SIG-M5 (cell line): ENCODE measurements at regions not wholly inside any gene's neighbourhood (a gene's known extent, or its start where the extent isn't known, plus 50 kb on each side); places are given as distances from the start of the nearest gene placed in this dataset.
"Not testable (repeated sequence)": the region's sequence is repeated elsewhere in the genome, so short reads cannot be mapped to it uniquely, and the experiment has no call there.

Source experiments
- DNase-seq: peaks from one replicate; lab custom pipeline; 2025; lab: John Stamatoyannopoulos, UW

DNA sequence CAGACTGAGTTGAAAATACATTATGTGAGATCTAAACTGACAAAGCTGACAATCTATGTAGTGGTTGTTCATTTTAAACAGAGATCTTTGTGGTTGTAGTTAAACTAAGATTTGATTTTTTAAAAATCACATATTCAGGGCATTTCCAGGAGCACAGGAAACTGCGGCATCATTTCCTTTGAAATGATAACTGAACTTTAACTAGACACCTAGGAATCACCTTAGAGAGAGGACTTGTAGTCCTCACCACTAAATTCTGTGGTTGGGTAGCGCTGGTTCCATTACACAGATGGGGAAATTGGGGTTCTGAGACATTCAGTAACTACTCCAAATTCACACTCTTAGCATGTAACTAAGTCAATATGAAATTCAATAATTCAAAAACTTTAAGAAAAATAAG lies 96.0 kb upstream of the TRIB2 start:
- no peak for DNase-seq

DNA sequence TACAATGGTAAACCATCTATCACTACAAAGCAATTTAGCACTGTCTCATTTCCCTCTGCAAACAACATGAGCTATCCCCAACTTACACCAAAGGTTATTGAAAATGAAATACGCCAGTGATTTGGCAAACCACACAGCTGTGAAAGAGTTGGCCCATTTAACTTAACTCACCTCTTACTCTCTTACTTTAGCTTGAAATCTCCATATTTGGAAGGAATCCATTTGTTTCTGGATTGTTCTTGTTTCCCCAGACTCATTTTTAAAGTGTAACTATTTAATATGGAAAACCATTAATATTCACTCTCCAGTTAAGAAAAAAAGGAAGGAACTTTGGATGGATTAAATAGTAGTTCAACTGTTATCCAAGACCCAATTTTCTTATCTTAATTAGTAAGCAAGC lies 93.7 kb upstream of the TRIB2 start:
- DNase-seq, result no peak

DNA sequence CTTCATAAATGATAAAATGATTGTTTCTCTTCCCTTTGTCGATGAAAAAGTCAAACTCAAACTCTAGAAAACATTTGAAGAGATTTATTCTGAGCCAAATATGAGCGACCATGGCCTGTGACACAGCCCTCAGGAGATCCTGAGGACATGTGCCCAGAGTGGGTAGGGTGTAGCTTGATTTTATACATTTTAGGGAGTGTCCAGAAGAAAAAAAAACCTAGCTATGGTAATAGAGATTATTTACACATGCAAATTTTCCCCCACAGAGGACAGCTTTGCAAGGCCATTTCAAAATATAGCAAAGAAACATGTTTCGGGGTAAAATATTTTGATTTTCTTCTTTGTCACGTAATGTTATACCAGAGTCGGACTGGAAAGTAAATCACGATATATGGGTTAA lies 92.4 kb upstream of the TRIB2 start:
- no peak for DNase-seq

DNA sequence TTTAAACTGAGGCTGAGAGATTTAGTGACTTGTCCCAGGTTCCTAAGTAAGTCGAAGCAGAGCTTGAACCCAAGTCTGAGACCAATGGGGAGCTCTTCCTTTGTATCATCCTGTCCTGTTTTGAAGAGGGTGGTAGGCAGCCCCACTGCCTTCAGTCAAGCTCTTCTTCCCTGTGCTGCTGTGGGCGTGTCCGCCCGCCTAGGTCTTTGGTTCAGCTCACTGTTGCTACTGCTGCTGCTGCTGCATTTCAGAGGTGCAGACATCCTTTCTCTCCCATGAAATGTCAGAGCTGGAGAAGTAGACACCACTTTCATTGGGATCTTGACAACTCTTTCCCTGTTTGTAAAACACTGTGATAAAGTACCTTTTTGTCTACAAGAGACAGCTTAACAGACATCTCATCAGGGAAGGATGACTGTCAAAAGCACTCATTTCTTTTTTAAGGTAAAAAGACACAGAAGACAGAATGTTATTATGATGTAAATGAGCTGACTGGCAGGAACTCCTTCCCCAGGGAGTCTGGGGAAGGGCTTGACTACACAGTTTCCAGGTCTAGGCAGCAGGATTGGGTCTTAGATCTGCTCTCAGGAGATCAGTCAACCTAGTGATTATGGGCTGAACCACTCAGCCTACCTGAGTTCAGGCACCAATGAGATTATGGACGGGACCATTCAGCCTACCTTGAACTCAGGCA lies 91.7 kb upstream of the TRIB2 start:
- DNase-seq, result no peak

DNA sequence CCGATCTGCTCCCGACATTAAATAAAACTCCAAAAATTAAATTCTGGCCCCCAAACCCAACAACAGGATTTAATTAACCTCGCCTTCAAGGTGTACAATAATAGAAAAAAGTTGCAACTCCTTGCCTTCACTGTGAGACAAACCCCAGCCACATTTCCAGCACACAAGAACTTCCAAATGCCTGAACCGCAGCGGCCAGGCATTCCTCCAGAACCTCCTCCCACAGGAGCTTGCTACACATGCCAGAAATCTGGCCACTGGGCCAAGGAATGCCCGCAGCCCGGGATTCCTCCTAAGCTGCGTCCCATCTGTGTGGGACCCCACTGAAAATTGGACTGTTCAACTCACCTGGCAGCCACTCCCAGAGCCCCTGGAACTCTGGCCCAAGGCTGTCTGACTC lies 88.2 kb upstream of the TRIB2 start:
- DNase-seq, result not testable (repeated sequence)

DNA sequence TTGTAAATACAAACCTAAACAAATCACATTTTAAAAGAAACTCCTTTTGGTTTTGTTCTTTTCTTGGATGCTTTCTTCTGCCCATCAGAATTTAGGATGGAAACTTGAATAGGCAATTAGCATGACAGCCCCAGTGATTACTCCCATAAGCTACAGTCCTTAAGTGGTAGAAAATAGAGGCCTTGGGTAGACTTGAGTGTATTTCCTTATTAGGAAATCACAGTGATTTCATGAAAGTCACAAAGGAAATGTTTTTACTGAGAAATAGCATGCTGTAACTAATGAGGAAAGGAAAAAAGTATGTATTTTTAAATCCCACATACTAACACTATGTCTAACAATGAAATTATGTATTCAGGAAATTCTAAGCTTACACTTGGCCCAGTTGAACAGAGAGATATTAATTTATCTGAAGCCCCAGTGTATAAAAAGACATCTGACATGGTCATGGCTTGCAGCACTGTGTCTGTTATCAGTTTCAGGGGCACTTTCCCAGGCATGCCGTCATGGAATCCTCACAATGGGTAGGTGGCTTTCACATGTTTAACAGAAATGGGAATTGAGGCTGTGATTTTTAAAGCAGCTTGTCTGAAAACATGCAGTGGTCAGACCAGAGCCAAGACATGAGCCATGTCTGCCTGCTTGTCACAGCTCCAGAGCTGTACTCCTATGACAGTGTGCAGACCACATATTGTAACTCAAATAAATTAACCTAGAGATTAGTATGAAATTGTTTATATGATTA lies 79.7 kb upstream of the TRIB2 start:
- no peak for DNase-seq

DNA sequence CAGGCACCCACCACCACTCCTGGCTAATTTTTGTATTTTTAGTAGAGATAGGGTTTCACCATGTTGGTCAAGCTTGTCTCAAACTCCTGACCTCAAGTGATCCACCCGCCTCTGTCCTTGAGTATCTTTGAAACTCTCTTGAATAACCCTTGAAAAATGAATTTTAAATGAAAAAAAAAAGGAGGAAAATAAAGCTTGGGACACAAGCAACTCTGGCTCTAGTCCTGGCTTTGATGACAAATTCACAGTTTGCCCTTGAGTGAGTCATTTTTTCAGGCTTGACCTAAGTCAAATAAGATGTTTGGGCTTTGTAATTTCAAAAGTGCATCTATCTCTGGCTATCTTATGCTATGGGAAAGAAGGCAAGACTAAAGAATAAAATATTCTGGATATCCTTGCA lies 79.0 kb upstream of the TRIB2 start:
- no peak for DNase-seq

DNA sequence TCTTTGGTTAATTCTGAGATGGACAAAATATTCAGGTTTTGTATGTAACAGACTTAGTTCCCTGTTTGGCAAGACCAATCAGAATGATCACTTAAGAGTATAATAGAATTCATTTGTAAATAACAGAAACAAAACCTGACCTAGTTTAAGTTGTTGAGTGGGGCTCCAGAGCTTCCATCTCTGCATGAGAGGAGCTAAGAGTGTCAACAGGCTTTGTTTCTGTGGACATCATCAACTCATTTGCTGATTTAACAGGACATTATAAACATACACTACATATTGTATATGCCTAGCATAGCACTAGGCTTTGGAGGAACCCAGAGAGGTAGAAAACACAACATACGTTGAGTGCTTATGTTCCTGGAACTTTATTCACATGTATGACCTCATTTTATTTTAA lies 75.3 kb upstream of the TRIB2 start:
- DNase-seq, result no peak

DNA sequence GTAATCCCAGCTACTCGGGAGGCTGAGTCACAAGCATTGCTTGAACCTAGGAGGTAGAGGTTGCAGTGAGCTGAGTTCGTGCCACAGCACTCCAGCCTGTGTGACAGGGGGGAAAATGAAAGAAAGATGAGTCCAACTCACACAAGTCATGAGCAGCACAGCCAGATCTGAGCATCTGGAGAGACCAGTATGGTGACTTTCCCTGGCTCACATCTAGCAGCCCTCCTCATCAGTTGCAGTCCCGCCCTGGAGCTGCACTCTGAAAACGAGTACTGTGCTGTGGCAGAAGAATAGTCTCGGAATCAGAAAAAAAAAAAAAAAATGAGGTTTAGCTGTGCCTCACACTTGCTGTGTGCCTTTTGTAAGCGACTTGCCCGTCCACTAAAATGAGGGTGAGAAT lies 74.4 kb upstream of the TRIB2 start:
- no peak for DNase-seq

DNA sequence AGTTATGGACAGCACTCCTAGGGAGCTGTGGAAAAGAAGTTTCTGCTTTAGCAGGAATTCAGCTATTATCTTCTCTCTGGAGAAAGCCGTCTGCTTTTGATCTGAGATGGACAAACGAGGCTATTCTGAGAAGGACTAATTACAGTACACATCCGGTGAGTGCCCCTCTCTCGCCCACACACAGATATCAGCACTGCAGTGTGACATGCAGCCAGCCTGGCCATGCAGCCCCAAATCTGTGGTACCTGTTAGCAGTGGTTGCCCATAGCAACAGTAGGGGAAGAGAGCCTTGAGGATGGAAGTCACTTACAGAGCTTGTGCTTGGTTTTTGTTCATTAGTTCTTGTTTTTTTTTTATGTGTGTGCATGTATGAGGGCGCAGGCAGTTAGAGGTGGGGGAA lies 73.9 kb upstream of the TRIB2 start:
- DNase-seq, result no peak

DNA sequence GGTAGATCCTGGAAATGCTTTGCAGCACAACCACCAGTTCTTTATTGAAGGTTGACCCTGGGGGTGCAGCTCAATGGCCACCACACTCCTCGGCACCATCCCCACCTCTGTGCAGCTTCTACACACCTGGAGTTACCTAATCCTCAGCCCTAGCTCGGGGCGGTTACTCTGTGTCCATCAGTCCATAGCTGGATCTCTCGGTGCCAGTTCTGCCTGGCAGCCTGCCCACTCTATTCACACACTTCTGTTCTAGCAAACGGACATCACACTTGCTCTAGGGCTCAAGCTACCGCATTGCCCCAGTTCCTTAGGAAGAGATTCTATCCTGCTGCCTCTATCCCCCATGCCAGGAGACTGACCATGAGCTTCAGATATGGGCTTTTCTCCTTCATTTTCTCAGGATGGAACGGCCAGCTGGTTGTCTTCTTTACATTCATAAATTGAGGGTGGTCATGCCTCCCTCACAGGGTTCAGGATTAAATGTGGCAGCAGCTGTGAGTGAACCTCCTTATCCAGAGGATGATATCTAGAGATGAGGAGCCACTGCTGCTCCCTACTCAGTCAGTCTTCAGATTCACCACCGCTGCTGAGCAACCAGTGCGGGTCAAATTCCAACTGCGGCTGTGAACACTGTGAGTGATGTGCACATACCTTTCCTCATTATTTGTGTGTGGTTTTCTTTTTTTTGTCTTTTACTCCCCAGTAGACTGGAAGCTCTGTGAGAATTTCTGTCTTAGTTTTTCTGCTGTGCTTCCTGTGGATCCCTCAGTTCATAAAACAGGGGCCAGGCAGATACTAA lies 66.9 kb upstream of the TRIB2 start:
- no peak for DNase-seq

DNA sequence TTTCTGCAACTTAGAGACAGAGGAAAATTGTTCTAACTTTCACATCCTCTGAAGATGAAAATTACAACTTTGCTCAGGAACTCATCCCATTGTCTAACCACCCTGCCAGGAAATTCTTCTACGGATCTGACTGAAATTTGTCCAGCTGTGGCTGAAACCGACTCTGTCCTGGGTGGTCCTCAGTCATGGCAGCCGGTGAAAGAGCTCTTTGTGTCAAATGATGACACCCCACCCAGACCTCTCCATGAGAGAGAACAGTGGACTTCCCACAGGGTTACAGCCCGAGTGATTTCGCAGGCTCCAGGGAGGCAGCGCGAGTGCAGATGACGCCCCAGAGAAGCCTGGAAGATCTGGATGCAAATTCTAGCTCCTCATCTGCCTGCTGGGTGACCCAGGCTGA lies 65.1 kb upstream of the TRIB2 start:
- no peak for DNase-seq

DNA sequence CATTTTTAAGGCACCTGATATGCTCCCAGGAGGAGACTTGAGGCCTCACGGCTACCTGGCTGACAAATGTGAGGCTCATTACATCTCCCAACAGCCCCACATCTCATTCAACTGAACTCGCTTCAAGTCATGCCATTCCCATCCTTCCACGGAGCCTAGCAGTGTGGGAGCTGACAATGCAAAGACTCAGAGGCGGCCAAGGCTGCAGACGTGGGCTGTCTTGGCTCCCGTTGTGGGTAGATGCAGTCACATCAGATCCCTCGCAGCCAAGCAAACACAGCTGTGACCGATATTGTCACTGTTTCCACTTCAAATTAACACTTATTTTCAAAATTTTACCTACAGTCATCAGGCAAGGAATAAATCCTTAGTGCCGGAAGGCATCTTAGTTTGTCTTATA lies 64.0 kb upstream of the TRIB2 start:
- DNase-seq, result no peak

DNA sequence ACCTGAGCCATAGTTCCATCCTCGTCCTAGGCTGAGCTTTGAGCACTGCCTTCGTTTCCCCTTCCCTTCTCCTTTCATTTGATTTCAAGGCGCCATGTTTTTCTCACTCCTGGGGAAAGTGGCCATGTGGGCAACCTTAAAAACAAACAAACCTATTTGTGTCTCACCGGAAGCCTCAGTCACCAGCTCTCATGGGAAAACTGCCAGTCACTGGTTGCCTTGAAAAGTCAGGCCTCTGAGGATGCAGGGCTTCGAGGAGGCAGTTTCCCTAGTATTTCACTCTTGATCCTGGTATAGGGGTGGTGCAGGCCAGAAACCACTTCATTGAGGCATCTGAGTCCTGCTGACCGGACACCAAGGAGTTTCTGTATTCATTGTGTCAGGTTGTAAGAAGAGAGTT lies 59.2 kb upstream of the TRIB2 start:
- DNase-seq, result no peak

DNA sequence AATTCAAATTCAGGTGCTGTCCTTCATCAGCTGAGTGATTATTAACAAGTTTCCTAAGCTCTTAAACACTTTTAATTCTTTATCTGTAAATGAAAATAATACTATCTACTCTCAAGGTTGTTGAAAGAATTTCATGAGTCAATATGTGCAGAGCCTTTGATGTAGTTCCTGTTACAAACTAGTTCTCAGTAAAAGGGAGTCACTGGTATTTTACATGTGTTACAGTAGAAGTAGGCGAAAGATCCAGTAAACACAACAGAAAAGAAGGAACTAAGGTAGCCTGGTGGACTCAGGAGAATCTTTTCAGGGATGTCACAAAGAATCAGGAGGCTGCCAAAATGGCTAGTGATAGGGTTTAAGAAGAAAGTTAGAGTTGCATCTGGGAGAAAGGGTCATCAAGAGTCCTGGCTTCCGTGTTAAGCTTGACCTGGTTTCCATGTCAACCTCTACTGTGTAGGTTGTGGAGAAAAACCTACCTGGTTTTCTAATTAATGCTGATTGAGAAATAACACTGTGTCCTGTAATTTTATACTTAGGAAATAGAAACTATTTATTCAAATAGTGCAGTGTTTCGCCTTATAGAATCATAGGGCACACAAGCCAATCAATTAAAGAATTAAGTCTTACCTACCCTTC lies 58.3 kb upstream of the TRIB2 start:
- DNase-seq, result no peak

DNA sequence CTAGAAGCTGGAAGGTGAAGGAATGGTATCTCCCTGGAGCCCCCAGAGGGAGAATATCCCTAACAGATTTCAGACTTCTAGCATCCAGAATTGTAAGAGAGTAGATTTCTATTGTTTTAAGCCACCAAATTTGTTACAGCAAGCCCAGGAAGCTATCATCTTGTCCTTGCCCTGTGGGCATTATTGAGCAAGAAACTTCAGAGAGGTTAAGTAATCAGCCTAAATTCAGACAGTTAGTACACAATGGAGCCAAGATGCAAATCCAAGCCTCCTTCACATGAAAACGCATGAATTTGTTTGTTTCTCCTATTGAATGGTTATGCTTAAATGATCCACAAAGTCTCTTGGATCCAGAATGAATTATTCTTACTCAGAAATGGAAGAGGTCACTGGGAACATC lies 55.2 kb upstream of the TRIB2 start:
- DNase-seq, result no peak

DNA sequence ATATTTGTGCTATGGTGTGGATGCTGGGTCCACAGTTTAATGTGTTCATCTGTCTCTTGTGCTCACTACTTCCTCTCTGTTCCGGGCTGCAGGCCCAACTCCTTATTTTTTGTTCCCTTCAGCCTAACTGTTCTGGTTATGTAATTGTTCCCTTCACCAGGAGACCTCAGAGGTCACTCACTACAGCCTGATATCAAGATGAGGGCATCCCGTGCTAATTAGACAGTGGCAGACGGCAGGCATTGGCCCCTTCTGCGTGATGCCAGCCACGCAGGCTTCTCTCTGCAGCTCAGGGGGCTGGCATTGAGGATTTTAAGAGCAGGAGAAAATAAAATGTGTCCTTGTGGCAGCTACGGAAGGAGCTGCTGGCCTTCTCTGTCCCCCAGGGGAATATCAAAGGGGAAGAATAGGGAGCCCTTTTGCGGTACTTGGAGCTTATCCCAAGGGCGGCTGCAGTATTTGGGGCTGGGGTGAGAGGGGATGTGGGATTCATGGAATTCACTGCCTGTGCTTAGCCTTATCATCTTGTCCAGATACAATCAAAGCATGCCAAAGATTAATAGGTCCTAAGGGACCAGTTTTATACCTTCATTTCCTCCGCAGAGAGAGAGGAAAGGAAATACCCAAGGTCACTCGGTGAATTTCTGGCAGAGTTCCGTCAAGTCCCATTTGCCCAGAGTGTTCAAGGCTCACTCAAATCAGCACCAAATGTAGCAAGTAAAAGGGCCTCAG lies 53.3 kb upstream of the TRIB2 start:
- DNase-seq, result no peak

DNA sequence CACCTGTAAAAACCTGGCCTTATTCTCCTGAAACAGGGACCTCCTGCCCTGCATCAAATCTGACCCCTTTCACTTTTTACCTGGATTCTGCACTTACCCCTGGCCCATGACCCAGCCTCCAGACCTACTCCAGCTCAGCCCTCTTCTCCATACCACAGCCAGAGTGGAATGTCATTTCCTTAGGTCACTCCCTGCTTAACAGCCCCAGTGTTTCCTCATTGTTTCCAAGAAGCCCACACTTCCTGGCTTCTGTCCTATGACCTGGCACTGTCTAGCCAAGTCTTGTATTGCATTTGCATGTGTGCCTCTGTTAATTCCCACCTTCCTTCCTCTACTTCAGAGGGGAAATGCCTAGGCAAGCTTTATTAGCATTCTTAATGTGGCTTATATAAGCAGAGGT lies 51.4 kb upstream of the TRIB2 start:
- no peak for DNase-seq

DNA sequence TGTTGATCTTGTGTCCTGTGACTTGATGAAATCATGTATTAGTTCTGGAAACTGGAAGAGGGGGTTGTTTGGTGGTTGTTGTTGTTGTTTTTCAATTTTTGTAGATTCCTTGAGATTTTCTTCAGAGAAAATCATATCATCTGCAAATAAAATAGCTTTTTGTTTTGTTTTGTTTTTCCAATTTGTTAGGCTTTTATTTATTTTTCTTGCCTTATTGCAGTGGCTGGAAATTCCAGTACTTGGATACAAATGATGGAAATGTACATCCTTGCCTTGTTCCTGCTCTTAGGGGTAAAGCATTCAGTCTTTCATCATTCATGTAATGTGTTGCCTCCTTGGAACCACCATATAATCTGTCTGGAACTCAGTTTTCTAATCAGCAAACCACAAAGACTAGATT lies 50.3 kb upstream of the TRIB2 start:
- no peak for DNase-seq
